ENCODE measurements at regions not wholly inside any gene's neighbourhood (a gene's known extent, or its start where the extent isn't known, plus 50 kb on each side); places are given as distances from the start of the nearest gene placed in this dataset.

GRCh38 chr13:55000844-55001243 lies 1972.2 kb downstream of the OLFM4 start:
- no peaks in the 10 kb centered on the region for H4K20me1 ChIP-seq (ENCODE audit: insufficient read depth)
- H3K27ac ChIP-seq (ENCODE audit: low read length), result no peak overlapping the region

GRCh38 chr13:55001881-55002280 lies 1973.3 kb downstream of the OLFM4 start:
- no peak overlapping the region for H3K4me3 ChIP-seq (ENCODE audit: low read length)
- no peaks in the 10 kb centered on the region for H3K79me2 ChIP-seq (replicated peaks; ENCODE audit: insufficient read depth, low read length)
- no peaks in the 10 kb centered on the region for H3K27me3 ChIP-seq (ENCODE audit: insufficient read depth, low read depth, low read length)
- H3K9ac ChIP-seq (ENCODE audit: low read length), result no peak overlapping the region
- H3F3A ChIP-seq (ENCODE audit: insufficient read depth, low read length, poor library complexity, severe bottlenecking), result no peaks in the 10 kb centered on the region
- H3K4me2 ChIP-seq (ENCODE audit: low read length), result no peak overlapping the region
- no peaks in the 10 kb centered on the region for H4K20me1 ChIP-seq (ENCODE audit: insufficient read depth)
- no peak overlapping the region for H2AFZ ChIP-seq (ENCODE audit: low read depth, low read length)
- H3K27ac ChIP-seq (ENCODE audit: low read length), result no peak overlapping the region
- no peaks in the 10 kb centered on the region for H3K9me2 ChIP-seq (ENCODE audit: insufficient read depth, low read length)
- H3K36me3 ChIP-seq (ENCODE audit: insufficient read depth, low read length), result no peaks in the 10 kb centered on the region
- H3K9me3 ChIP-seq (ENCODE audit: low read length), result no peaks in the 10 kb centered on the region
- TF ChIP-seq SMC3 (conservative IDR thresholded peaks at IDR 0.05; ENCODE audit: poor library complexity) (no peak), TAF1 (IDR thresholded peaks at IDR 0.05; ENCODE audit: low read depth) (no peak), MXI1 (conservative IDR thresholded peaks at IDR 0.05; ENCODE audit: poor library complexity, severe bottlenecking) (no peak), CTCF (IDR thresholded peaks at IDR 0.05; ENCODE audit: poor library complexity, severe bottlenecking) (no peak), EZH2 (IDR thresholded peaks at IDR 0.05; ENCODE audit: borderline replicate concordance, insufficient read depth, low read length, poor library complexity, severe bottlenecking) (no peak), REST (IDR thresholded peaks at IDR 0.05; ENCODE audit: borderline replicate concordance) (no peak)

More at GRCh38 chr13:55000844-55001243, 1972.2 kb downstream of the OLFM4 start:
- no peaks in the 10 kb centered on the region for H3K9me2 ChIP-seq (ENCODE audit: insufficient read depth, low read length)
- H2AFZ ChIP-seq (ENCODE audit: low read depth, low read length), result no peak overlapping the region
- H3K9me3 ChIP-seq (ENCODE audit: low read length), result no peaks in the 10 kb centered on the region
- no peaks in the 10 kb centered on the region for H3F3A ChIP-seq (ENCODE audit: insufficient read depth, low read length, poor library complexity, severe bottlenecking)
- no peak overlapping the region for H3K4me3 ChIP-seq (ENCODE audit: low read length)
- no peak overlapping the region for H3K9ac ChIP-seq (ENCODE audit: low read length)
- H3K4me2 ChIP-seq (ENCODE audit: low read length), result no peak overlapping the region
- H3K27me3 ChIP-seq (ENCODE audit: insufficient read depth, low read depth, low read length), result no peaks in the 10 kb centered on the region
- no peaks in the 10 kb centered on the region for H3K79me2 ChIP-seq (replicated peaks; ENCODE audit: insufficient read depth, low read length)
- TF ChIP-seq EZH2 (IDR thresholded peaks at IDR 0.05; ENCODE audit: borderline replicate concordance, insufficient read depth, low read length, poor library complexity, severe bottlenecking) (no peak), POLR2AphosphoS5 (IDR thresholded peaks at IDR 0.05) (no peak), MXI1 (conservative IDR thresholded peaks at IDR 0.05; ENCODE audit: poor library complexity, severe bottlenecking) (no peak), EP300 (conservative IDR thresholded peaks at IDR 0.05; ENCODE audit: poor library complexity, severe bottlenecking) (no peak), SMC3 (conservative IDR thresholded peaks at IDR 0.05; ENCODE audit: poor library complexity) (no peak), REST (IDR thresholded peaks at IDR 0.05; ENCODE audit: borderline replicate concordance) (no peak), CTCF (IDR thresholded peaks at IDR 0.05; ENCODE audit: poor library complexity, severe bottlenecking) (no peak), TAF1 (IDR thresholded peaks at IDR 0.05; ENCODE audit: low read depth) (no peak), RAD21 (conservative IDR thresholded peaks at IDR 0.05) (no peak)
- no peaks in the 10 kb centered on the region for H3K36me3 ChIP-seq (ENCODE audit: insufficient read depth, low read length)
